Activated CD4-positive, alpha-beta T cell treated with anti-CD3 and anti-CD28 coated beads for 4 hours (primary cell): ENCODE measurements at regions not wholly inside any gene's neighbourhood (a gene's known extent, or its start where the extent isn't known, plus 50 kb on each side); places are given as distances from the start of the nearest gene placed in this dataset.
"Not testable (repeated sequence)": the region's sequence is repeated elsewhere in the genome, so short reads cannot be mapped to it uniquely, and the experiment has no call there.

Source experiments
- DNase-seq, 2 donors: peaks; one replicate each; pipeline ENCODE4 v3.0.0-alpha.2; 2020

DNA sequence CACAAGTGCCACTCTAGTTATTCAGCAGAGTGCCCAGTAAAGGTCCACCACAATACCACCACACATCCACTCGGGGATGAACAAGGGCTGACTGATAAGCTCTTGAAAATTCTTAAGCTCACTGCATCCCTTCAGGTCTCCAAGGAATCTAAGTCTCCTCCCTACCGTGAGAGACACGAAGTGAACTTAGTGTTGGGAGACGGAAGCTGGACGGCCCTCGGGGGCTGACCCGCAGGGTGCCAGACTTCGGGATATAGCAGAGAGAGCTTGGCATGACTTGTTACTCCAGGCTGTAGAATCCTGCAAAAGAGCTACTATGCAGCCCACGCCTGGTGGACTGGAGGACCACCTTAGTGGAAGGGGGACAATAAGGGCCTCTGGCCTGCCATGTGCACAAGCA lies 75.1 kb downstream of the LYZL1 start:
- not testable (repeated sequence) for DNase-seq

DNA sequence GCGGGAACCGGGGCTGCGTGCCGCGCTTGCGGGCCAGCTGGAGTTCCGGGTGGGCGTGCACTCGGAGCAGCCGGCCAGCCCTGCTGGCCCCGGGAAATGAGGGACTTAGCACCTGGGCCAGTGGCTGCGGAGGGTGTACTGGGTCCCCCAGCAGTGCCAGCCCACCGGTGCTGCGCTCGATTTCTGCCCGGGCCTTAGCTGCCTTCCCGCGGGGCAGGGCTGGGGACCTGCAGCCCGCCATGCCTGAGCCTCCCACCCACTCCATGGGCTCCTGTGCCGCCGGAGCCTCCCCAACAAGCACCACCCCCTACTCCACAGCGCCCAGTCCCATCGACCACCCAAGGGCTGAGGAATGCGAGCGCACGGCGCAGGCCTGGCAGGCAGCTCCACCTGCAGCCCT lies 77.3 kb downstream of the LYZL1 start:
- DNase-seq: not testable (repeated sequence)

DNA sequence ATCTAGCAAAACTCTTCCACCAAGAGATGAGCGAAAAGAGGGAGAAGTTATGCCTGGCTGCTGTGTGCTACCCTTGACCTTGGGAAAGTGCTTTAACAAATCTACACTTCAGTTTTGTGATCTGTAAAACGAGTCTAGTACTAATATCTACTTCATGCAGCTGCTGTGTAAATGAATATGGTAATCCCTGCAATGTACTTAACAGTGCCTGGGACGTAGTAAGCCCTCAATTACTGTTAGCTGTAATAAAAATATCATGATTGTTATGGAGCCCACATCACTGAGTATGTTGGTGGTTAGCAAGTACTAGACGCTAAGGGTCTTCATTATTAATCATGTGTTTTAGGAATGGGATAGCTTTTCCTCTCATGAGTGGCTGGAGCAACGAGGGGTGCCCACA lies 80.5 kb downstream of the LYZL1 start:
- DNase-seq: no peak

DNA sequence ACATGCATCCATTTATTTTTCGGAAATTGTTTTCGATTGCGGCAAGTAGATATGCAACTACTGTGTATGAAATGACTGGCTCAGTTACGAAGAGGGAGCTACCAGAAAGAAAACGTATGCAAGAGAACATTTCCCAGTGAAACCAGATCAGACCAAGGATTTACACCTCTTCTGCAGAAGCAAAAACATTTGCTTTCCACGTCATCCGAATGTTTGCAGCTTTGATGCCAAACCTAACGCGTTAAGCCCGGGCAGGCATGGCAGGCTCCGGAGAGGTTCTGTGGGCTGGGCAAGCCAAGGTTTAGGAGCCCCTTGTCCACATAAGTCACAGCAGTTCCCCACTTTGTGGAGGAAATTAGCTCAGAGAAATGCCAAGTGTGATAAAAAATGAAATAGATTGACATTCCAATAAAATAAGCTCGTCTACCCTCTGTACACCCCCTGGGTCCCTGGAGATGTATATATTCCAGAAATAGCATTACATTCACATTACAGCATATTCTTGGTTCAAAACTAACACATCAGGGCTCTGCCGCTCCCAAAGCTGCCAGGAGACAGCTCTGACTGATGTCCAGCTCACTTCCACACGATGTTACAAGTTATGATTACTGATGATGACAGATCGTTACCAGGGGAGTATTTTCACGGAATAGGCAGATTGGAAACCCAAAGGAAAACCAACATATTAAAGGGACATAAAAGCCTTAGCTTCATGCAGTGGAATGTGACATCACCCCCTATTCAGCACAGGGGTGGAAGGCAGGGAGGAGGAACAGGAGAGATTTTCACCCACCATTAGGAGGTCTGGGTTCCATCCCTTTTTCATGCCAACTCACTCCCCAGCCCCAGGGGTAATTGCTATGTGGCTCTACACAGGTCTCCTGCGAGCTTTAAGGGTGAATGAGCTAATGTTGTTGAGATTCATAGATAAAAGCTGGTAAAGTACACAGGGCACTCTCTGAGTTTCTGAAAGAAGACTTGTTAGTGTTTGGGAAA lies 81.5 kb downstream of the LYZL1 start:
- DNase-seq: no peak

DNA sequence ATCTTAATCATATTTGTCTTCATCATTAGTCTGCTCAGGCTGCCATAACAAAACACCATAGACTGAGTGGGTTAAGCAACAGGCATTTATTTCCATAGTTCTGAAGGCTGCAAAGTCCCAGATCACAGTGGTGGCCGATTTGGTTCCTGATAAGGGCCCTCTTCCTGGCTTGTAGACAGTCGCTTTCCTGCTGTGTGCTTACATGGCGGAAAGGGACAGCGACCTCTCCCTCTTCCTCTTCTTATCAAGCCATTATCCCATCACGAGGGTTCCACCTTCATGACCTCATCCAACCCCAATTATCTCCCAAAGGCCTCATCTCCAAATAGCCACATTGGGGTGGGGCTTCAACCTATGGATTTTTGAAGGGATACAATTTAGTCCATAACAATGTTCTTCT lies 84.0 kb downstream of the LYZL1 start:
- DNase-seq: no peak

DNA sequence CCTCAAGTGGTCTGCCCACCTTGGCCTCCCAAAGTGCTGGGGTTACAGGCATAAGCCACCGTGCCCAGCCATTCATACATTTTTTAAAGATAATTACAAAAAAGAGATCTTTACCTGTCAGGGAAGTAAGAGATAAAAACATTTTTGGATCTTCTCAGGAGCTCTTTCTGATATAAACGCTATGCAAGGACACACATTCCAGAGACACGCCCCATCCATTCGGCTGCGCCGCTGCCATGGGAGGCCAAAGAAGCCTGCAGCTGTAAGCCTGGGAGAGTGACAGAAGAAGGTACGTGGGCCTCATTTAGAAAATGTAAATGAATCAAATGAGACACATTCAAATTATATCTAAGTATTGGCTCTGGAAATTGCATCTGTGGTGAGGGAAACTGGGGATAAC lies 85.3 kb downstream of the LYZL1 start:
- no peak for DNase-seq

DNA sequence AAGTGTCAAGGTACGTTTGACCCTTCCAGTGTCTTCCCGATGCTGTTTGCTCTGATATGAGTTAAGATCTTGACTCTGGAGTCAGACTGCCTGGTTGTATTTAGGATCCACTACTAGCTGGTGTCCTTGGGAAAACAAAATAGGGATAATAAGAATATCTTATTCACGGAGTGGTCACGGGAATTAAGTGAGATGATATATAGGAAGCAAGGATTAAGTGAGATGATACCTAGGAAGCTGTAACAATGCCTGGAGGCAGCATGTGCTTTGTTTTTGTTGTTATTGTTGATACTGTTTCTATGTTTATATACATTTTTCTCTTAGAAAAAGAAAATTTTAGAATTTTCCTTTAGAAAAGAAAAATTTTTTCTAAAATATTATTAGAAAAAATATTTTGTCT lies 87.0 kb downstream of the LYZL1 start:
- no peak for DNase-seq

DNA sequence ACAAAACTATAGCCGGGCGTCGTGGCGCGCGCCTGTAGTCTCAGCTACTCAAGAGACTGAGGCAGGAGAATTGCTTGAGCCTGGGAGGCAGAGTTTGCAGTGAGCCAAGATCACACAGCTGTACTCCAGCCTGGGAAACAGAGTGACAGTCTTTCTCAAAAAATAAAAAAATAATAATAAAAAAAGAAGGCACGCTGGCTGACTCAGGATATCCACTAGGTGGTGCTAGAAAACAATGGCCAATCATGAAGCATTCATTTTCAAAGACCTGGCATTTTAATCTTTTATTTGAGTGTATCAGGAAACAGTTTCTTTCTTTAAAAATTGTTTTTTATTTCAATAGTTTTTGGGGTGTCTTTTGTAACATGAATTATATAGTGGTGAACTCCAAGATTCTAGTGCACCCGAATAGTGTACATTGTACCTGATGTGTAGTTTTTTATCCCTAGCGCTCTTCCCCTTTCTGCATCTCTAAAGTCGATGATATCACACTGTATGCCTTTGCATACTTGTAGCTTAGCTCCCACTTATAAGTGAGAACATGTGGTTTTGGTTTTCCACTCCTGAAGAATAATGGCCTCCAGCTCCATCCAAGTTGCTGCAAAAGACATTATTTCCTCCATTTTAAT lies 88.6 kb downstream of the LYZL1 start:
- DNase-seq: no peak

DNA sequence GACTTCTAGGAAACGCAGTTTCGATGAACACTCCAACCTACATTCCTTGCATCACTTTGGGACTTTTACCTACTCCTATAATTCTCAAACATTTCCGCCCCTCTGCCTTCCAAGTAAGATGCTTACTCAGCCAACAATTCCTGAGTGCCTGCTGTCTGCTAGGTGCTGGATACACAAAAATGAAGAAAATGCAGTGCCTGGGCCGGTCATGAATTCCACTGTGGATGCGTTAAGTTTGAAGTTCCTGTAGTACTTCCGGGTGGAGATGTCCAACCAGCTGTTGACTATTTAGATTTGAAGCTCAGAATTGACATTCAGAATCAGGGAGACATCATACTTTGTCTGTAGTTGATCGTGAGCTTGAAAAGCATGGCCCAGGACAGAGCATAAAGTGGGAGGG lies 89.2 kb downstream of the LYZL1 start:
- no peak for DNase-seq

DNA sequence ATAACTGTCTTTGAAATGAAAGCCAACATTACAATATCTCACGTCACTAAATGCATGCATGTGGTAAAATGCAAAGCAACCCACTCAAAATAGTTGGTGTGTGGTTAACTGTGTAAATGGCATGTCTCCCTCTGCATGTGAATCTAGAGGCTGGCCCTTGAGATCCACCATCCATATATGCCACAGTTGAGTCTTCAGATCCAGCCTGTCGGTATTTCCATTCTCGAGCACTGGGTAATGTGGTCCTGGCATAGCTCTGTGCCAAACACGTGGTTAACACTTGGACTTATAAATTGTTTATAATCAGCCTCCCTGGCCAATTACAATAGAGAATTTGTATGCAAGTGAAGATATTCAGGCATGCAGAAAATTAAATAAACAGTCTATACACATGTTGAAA lies 90.3 kb downstream of the LYZL1 start:
- DNase-seq: no peak

DNA sequence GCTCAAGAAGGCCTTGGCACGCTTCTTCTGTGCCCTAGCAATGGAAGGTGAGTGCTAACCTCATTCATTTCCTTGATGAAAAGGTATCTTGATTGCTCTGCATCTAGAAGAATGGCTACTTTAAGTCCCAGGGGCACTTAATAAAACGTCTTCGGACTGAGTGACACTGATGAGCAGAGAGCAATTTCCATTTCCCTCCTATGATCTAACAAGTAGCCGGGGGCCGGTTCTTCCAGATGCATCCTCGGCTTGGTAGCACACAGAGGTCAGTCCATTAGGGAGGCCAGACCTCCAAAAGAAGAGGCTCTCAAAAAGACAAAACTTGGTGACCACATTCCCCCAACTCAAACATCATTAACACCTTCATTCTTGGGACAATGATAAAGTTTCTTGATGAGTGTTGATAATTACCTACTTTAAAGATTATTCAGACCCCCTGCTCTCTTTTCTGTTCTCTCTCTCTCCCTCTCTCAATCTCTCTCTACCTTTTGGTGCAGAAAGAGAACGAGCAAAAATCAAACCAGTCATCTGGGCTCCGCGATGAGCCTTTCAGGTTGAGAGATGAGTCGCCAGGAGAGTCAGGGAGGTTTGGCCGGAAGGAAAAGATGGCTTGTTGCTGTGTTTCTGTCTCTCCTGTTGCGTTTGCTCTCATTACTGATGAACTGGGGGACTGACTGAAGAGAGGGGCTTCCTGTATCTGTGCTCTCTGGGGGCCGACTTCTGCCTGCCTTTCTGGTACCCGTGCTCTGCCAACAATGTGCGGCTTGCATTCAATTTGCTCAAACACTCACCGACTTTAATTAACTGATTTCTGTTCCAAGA lies 91.1 kb downstream of the LYZL1 start:
- DNase-seq: not testable (repeated sequence)

DNA sequence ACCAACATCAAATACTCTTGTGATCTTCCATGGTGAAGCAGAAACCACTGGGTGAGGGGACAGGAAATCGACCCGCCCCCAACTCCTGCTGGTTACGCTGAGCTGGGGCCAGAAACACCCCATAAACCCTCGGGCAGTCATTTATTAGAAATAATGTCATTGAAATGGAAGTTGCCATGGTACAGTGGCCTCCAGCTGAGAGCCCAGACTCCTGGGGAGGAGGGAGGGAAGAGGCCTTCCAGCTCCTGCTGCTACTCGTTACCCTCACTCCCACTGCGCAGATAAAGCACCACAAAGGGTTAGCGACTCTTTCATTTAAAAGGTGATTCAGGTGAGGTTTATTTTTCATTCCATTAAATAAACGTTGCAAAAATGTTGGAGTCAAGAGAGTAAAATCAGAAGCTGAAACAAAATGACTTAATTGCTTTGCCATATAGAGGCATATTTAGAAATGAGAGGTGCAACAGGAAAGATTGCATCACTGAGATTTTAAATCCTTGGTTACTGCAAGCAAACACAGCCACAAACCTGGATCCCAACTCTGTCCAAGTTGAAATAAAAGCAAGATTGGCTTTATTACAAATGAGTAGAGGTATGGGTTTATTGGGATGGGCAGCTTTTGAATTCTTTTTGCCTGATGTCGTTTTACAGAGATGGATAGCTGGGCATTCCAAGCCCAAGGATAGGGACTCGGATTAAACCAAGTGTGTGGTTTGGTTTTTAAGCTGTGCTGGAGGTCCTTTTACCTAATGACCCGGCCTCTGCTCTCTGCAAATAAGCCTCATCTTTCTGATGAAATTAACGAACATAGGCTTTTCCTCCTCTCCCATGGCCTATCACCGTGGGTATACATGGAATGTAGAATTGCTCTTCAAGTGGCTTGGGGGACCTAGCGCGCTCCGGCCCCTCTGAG lies 92.0 kb downstream of the LYZL1 start:
- DNase-seq: not testable (repeated sequence)

DNA sequence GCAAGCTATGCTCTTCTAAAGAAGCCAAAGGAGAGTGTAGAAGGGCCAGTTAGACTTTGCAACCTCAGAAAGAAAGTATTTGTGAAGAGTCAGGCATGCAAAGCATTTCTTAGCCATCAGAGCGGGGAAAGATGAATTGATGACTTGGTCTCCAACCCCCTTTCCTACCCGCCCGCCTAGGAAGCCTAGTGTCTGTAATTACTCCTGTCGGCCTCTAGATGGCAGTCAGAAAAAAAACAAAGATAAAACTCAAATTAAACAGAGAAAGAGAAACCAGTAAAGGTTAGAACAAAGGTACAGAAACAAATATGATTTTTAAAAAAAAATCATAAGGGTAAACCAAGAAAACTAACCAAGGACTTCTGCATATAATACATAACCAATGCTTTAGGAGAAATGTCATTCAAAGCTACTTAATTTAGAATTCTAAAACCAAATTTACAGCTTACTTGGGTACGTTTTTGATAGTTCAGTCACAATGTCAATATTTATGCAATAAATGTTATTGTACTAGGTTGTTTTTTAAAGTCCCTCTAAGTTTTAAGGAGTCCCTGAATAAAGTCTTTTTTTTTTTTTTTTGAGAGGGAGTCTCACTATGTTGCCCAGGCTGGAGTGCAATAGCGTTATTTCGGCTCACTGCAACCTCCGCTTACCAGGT lies 97.6 kb downstream of the LYZL1 start:
- DNase-seq: peak in 1 of 2 donors; percentile 4

DNA sequence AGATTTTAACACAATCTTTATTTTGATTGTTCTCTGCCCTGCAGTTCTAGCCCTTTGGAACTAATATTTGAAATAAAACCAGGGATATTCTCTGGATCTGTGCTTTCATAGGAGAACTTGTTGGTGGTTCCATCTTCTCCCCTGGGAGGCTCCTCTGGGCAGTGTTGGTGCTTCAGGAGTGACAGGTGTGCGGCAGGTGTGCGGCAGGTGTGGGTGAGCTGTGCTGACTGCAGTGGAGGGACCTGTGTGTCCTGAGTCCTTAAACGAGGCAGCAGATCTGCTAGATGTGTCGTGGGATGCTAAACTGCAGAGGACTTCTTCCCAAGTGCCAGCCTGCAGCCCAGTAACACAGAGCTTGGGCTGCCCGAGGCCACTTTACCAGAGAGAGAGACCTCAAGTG lies 98.4 kb downstream of the LYZL1 start:
- no peak for DNase-seq

DNA sequence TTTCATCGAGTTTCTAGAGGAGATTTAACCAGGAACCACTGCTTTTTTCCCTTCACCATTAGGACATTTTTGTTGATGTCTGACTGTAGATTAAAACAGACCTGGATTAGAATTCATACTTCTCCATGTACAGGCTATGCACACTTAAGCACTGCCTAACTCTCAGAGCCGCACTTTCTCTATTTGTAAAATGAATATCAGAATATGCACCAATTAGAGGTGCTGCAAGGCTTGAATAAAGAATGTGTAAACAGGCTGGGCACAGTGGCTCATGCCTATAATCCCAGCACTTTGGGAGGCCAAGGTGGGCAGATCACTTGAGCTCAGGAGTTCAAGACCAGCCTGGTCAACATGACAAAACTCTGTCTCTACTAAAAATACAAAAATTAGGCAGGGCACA lies 99.2 kb downstream of the LYZL1 start:
- DNase-seq: not testable (repeated sequence)

DNA sequence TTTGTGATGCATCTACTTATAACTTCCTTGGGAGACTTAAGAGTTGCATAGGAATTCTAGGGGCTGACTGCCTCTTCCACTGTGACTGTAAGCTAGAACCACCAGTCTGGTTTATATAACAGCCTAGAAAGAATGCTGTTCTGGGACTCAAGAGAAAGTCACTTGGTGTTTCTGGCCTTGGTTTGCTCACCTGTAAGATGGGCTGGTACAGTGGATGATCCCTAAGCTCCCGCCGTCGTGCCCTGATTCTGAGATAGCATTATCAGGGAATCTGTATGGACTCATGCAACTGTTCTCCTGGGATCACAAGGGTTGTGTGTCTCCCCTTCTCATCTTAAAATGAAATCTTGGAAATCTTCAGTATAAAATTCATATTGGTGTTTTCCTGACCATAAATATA lies 100.6 kb downstream of the LYZL1 start:
- DNase-seq: no peak

DNA sequence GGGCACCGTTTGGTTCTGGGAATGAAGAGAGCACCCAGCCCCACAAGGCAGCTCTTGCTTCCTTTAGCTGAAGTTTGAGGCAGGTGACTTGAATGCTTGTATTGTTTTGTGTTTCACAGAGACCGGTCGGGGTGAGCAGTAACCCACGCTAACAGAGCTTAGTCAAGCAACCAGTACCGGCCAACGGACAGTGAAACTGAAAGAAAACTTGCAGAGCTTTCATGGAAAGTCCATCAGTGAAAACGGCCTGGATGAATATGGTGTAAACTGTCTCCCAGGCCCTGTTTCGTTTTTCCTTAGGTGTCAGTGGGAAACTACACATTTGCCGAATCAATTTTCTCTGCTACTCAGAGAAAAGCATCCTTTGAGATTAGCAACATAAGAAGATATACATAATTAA lies 101.1 kb downstream of the LYZL1 start:
- DNase-seq: no peak

DNA sequence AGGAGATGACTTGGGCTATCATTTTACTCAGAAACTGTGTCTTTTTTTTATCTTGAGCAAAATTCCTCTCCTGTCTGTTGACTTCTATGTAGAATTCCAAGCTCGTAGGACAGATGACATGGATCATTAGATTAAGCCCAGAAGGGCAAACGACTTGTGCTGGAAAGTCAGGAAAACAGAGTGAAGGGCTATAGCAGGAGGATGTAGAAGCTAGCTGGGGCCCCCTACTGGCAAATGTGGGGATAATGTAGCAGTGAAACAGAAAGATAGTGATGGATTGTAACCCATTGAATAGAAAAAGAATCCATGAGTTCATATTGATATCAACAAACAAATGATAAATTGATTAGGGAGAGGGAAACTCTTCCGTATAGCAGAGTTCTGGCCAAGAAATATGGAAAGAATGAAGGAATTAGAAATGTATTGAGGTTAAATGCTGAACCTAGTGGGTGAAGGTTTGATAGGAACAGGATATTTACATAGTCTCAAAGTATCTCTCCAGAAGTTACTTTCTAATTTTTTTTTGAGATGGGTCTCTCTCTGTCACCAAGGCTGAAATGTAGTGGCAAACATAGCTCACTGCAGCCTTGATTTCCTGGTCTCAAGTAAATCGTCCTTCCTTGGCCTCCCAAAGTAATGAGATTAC lies 103.6 kb downstream of the LYZL1 start:
- peak; percentile 10 to 17 for DNase-seq

DNA sequence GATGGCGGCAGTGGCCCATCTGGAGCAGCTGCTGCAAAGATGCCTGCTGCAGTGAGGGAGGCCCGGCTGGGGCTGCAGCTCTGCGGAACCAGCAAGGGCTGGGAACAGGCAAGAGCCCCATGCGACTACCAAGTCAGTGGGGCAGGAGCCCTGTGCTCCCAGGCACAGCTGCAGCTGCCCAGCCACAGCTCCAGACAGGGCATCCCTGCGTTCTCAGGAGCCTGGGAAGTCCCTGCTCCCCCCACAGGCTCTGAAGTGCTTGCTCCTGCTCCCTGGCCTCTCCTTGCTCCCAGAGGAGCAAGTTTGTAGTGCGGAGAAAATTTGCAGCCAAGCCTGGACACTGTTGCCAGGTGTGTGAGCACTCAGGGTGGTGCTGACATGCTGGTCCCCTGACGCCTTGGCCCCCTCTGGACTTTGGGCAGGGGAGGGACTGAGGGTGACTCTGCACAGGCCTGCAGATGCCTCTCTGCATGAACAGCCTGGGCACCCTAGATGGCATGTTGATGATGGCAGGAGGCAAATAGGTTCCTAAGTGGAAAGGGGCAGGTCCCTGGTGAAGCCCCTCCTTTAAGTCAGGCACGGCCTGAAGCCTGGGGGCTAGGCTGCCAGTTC lies 105.6 kb downstream of the LYZL1 start:
- no peak for DNase-seq

DNA sequence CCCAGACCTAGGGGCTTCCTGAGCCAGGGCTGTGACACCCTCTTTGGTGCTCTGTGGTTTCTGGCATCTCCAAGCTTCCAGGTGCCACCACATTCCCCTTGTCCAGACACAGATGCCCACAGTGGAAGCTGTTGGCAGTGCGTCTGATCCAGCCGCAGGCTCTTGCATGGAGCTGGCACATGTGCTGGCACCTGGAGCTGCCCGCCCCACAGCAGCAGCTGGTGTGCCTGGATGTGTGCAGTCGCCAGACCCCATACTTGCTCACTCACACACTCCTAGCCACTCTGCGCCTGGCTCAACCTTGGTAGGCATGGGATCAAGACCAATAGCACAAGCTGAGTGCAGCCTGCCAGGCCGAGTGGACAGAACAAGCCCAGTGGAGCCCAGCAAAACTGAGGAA lies 106.5 kb downstream of the LYZL1 start:
- no peak for DNase-seq

DNA sequence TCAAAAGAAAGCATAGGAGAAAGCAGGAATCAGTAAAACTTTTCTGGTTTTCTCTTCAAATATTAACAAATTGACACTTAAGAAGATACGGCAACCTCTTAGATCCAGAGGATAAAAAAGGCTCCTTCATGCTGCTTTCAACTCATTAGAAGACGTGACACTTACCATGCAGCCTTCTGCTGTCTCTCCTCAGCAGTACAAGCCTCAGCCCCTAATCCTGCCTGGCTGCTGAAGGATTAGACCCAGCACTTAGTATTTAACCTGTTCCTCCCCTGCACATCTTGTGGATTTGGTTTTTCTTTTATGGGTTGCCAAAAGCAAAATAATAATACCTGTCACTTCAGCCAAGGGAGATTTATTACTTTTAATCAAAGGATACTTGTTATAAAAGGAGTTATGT lies 108.4 kb downstream of the LYZL1 start:
- no peak for DNase-seq
